Erythroblast (primary cell): ENCODE measurements at regions not wholly inside any gene's neighbourhood (a gene's known extent, or its start where the extent isn't known, plus 50 kb on each side); places are given as distances from the start of the nearest gene placed in this dataset.
"Not testable (repeated sequence)": the region's sequence is repeated elsewhere in the genome, so short reads cannot be mapped to it uniquely, and the experiment has no call there.

Experiments used
- DNase-seq, 2 experiments: peaks; one replicate each; lab custom pipeline; 2025; lab: John Stamatoyannopoulos, UW
- GATA1 ChIP-seq: IDR thresholded peaks from 2 replicates; pipeline ENCODE4 v1.6.1; 2011; ENCODE audit warnings: low read depth, mild to moderate bottlenecking, control low read depth, low read length, moderate library complexity
- POLR2A ChIP-seq: IDR thresholded peaks from 2 replicates; pipeline ENCODE4 v1.6.1; 2011; ENCODE audit warnings: mild to moderate bottlenecking, low read length

DNA sequence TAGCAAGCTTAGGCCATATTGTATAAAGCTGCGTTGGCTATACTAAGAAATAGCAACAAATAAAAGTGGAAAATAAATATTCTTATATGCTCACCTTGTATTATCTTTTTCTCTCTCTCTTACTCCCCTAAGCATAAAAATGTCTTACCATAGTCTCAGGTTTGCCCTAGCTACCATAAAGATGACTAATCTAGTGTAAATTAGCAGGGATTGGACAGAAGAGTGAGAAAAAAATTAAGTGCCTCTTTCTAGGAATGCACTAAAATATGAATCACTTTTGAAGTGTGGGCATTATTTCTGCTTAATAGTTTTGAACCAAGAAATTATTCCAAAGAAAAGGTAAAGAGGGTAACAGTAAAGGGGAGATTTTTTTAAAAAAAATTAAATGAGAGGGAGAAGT is 201.3 kb downstream of the HINT1 start:
- no peak for TF ChIP-seq POLR2A
- TF ChIP-seq GATA1, result no peak
- no peak for DNase-seq

DNA sequence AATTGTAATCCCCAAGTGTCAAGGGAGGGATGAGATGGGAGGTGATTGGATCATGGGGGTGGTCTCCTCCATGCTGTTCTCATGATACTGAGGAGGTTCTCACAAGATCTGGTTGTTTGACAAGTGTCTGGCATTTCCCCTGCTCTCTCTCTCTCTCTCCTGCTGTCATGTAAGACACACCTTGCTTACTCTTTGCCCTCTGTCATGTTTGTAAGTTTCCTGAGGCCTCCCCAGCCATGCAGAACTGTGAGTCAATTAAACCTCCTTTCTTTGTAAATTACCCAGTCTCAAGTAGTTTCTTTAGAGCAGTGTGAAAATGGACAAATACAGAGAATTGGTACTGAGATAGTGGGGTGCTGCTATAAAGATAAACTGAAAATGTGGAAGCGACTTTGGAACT is 207.9 kb downstream of the HINT1 start:
- no peak for DNase-seq
- no peak for TF ChIP-seq GATA1
- no peak for TF ChIP-seq POLR2A

DNA sequence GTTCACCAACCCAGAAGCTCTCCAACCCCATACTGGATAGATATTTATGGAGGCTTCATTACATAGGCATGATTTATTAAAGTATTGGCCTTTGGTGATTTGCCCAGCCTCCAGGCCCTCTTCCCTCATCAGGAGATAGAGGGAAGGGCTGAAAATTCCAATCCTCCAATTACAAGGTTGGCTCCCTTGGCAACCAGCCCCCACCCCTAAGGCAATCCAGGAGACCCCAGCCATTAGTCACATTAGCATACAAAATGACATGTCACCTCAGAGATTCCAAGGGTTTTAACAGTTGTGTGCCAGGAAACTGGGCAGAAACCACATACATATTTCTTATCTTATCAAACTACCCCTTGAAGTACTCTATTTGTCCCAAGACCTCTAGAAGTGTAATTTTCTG is 210.0 kb downstream of the HINT1 start:
- TF ChIP-seq GATA1 (no peak), POLR2A (no peak)
- no peak for DNase-seq

DNA sequence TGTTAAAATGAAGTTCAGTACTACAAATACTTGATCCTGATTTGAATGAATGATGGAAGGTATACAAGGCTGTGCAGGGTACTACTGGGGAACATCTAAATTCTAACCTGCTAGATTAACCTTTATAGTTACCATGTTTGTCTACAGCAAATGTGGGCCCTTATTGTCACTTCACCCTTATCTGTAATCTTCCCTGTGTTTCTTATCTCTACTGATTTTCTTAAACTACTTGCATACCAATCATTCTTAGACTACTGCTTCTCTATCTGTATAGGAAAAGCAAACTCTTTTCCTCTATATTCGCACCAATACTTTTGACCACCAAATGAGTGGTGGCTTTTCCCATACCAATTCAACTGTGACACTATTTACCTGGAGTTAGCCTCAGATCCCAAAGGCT is 210.7 kb downstream of the HINT1 start:
- TF ChIP-seq POLR2A, result no peak
- no peak for TF ChIP-seq GATA1
- no peak for DNase-seq

DNA sequence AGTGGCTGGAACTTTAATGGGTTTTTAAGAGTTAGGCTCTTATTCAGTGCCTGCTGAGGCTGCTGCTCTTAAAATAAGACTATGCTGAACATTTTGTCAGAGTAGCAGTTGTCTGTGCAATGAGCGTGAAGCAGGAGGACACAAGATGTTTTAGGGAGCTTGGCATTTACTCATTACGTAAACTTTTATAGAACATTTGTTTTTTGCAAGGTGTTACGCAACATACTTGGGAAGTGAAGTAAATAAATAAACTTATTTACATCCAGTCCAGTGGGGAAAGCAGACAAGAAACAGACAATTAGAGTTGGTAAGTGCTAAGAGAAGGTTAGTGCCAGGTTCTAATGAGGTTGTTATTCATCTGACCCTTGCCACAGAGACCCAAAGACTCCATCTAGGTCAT is 226.0 kb downstream of the HINT1 start:
- DNase-seq, result no peak
- no peak for TF ChIP-seq GATA1
- no peak for TF ChIP-seq POLR2A

DNA sequence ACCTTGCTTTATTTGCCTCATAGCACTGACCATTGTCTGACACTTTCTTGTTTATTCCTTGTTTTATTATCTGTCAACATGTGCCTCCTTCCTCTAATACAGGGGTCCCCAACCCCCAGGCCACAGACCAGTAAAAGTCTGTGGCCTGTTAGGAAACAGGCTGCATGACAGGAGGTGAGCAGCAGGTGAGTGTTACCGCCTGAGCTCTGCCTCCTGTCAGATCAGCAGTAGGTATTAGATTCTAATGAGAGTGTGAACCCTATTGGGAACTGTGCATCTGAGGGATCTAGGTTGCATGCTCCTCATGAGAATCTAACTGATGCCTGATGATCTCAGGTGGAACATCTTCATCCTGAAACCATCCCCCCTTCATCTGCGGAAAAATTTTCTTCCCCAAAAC is 228.0 kb downstream of the HINT1 start:
- DNase-seq, result no peak
- TF ChIP-seq POLR2A, result no peak
- no peak for TF ChIP-seq GATA1

DNA sequence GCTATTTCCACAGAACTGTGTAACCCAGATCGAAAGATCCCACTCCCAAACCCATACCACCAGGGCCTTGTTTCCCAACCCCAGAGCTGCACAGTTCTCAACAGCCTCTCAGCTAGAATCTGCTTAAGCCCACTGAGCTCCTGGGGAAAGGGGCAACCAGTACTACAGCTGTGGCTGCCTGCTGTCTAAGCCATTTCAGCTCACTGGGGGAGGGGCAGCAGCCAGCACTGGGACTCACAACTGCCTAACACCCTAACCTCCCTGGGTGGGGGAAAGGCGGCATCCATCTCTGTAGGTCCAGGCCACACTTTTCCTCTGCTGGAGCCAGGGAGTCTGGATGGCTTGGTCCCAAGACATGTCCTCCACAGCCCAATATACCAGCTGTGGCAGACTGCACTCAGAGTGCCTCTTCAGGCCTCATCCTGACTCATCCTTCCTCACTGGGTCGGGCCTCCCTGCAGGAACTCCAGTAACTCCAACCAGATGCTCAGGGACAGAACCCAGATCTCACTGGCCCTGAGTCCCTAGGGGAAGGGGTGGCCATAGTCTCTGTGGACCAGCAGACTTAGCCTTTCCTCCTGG is 241.4 kb downstream of the HINT1 start:
- DNase-seq, result no peak
- TF ChIP-seq GATA1 (no peak), POLR2A (no peak)

DNA sequence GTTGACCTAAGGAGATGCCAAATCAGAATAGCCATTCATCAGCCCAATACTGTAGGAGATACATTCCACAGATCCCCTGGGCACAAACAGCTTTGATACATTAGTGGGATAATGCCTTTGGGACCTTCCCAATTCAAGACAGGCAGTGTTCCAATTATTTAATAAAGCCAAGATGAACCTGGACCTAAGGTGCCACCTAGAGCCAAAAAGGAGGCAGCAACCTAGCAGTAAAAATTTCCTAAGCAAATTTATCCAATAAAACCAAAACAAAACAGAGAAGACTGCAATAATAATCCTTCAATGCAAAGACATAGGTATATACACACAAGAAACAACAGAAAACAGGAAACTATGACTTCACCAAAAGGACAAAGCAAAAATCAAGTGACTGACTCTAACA is 253.0 kb downstream of the HINT1 start:
- DNase-seq, result no peak
- TF ChIP-seq GATA1 (no peak), POLR2A (no peak)

DNA sequence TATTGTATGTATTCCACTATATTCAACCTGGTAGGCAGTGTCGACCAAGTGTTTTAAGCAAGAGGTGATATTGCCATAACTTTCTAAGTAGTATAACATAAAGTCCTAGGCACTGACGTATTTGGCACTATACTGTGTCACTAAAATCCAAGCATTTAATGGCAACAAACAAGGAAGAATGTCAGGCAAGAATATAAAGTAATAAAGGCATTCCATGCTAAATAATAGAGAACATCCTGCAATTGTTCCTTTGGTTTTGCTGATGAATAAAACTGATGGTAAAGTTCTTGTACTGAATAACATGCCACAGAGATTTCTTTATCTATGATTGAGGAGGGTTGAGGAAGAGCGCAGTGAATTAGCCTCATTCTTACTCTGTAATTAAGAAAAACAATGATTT is 256.9 kb downstream of the HINT1 start:
- no peak for DNase-seq

DNA sequence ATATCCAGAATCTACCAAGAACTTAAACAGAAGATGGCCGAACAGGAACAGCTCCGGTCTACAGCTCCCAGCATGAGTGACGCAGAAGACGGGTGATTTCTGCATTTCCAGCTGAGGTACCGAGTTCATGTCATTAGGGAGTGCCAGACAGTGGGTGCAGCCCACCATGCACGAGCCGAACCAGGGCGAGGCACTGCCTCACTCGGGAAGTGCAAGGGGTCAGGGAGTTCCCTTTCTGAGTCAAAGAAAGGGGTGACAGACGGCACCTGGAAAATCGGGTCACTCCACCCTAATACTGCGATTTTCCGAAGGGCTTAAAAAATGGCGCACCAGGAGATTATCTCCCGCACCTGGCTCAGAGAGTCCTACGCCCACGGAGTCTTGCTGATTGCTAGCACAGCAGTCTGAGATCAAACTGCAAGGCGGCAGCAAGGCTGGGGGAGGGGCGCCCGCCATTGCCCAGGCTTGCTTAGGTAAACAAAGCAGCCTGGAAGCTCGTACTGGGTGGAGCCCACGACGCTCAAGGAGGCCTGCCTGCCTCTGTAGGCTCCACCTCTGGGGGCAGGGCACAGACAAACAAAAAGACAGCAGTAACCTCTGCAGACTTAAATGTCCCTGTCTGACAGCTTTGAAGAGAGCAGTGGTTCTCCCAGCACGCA is 267.4 kb downstream of the HINT1 start:
- not testable (repeated sequence) for DNase-seq

More for the DNA sequence above, 256.9 kb downstream of the HINT1 start:
- TF ChIP-seq GATA1, result no peak
- no peak for TF ChIP-seq POLR2A

DNA sequence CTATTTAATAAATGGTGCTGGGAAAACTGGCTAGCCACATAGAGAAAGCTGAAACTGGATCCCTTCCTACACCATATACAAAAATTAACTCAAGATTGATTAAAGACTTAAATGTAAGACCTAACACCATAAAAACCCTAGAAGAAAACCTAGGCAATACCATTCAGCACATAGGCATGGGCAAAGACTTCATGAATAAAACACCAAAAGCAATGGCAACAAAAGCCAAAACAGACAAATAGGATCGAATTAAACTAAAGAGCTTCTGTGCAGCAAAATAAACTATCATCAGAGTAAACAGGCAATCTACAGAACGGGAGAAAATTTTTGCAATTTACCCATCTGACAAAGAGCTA is 267.9 kb downstream of the HINT1 start:
- not testable (repeated sequence) for DNase-seq

DNA sequence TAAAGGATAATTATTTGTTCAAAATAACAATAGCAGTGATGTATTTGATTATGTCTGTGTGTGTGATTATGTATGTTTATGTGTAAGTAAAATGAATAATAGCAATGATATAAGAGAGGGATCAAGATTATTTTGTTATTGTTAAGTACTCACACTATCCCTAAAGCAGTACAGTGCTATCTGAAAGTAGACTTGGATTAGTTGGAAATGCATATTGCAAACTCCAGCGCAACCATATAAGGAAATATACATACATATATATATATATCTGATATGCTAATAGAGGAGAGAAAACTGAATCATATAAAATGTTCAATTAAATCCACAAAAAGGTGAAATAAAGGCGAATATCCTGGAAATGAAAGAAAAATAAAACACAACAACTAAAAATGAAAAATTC is 268.4 kb downstream of the HINT1 start:
- no peak for TF ChIP-seq GATA1
- TF ChIP-seq POLR2A, result no peak

DNA sequence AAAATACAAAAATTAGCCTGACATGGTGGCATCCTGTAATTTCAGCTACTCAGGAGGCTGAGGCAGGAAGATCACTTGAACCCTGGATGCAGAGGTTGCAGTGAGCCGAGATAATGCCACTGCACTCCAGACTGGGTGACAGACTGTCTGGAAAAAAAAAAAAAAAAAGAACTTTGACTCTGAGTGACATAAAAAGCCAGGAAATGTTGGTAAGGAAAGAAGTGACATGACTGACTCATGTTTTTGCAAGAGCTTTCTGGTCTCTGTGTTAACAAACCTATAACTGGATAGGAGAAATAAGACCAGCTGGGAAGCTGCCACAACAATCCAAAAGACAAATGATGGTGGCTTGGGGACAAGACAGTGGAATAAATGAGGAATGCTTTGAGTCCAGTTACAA is 272.1 kb downstream of the HINT1 start:
- DNase-seq, result no peak
- TF ChIP-seq GATA1, result no peak
- no peak for TF ChIP-seq POLR2A

More for the DNA sequence above, 268.4 kb downstream of the HINT1 start:
- DNase-seq, result no peak

DNA sequence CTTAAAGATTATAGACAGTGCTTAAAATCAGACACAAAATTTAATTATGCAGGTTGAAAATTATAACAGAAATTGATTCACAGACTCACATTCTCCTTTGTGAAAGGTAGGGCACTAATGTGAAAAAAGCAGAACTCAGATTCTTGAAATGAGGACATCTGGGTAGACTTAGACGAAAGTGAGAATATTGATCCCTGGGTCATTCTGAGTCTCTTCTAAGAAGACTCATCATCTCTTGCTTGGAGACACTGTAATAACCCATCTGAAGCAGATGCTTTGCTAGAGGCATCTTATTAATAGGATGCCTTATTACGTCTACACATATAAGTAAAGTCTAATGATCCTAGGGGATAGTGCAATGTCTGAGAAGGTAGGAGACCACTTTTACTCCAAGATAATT is 274.4 kb downstream of the HINT1 start:
- DNase-seq, result no peak
- TF ChIP-seq POLR2A, result no peak
- TF ChIP-seq GATA1, result no peak

DNA sequence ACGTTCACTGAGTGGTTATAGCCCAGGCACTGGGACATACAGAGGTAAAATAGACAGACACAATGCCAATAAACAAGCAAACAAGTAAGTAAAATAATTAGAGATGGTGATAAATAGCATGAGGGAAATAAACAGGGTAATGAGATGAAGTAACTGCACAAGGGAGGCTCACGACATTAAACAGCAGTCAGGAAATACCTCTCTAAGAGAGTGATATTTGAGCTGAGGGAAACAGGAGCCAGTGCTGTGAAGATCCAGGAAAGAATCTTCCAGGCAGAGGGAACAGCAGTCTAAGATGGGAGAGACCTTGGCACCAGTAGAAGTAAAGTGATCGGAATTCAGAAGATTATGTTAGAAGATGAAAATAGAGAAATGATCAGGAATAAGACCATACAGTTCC is 279.4 kb downstream of the HINT1 start:
- no peak for DNase-seq
- TF ChIP-seq GATA1, result no peak
- no peak for TF ChIP-seq POLR2A

DNA sequence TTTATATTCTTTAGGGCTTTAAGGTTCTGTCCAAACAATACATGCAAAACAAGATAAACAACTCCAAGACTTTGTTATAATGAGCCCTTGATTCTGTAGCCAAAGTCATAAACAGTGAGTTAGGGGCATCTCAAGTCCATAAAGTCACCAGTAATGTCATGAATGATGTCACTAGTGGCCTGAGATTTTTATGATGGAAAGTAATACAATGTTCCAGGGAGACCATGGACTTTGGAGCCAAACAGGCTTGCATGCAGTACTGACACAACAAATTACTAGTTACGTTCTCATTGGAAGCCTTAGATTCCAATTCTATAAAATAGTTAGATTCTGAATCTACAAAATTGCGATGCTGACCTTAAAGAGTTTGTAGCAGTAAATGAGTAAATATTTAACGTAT is 280.0 kb downstream of the HINT1 start:
- no peak for DNase-seq
- TF ChIP-seq POLR2A (no peak), GATA1 (no peak)
